ENCODE measurements at regions not wholly inside any gene's neighbourhood (a gene's known extent, or its start where the extent isn't known, plus 50 kb on each side); places are given as distances from the start of the nearest gene placed in this dataset.

DNA sequence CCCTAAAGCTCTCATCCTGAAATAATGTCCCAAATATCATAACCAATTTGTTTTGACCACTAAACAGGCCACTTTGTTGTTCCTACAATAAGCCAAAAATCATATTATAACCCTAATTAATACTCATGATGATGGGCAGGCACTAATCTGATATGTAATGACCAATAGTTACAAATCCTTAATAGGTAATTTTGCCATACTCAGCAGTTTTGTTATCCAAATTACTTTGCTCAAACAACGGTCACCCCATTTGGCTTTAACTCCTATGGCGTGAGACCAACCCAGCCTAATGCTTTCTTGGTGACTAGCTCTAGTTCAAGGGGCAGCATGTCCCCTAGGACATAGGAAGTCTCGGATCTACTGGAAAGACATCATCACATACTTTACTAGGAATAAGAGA lies 123.2 kb upstream of the ID4 start:
- TF ChIP-seq, protein P1, sequence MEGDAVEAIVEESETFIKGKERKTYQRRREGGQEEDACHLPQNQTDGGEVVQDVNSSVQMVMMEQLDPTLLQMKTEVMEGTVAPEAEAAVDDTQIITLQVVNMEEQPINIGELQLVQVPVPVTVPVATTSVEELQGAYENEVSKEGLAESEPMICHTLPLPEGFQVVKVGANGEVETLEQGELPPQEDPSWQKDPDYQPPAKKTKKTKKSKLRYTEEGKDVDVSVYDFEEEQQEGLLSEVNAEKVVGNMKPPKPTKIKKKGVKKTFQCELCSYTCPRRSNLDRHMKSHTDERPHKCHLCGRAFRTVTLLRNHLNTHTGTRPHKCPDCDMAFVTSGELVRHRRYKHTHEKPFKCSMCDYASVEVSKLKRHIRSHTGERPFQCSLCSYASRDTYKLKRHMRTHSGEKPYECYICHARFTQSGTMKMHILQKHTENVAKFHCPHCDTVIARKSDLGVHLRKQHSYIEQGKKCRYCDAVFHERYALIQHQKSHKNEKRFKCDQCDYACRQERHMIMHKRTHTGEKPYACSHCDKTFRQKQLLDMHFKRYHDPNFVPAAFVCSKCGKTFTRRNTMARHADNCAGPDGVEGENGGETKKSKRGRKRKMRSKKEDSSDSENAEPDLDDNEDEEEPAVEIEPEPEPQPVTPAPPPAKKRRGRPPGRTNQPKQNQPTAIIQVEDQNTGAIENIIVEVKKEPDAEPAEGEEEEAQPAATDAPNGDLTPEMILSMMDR (IDR thresholded peaks at IDR 0.05), result no peak
- no peak for TF ChIP-seq ZFX (IDR thresholded peaks at IDR 0.05; ENCODE audit: borderline replicate concordance)
